Mammary epithelial cell (primary cell): ENCODE measurements at regions not wholly inside any gene's neighbourhood (a gene's known extent, or its start where the extent isn't known, plus 50 kb on each side); places are given as distances from the start of the nearest gene placed in this dataset.

Experiments
- EZH2 ChIP-seq: IDR thresholded peaks from 2 replicates; pipeline ENCODE4 v1.6.1; 2012; ENCODE audit warnings: low read length, inconsistent platforms, borderline replicate concordance
- TF ChIP-seq, protein P1 (sequence below), 2 donors: IDR thresholded peaks in 1 of 2; conservative IDR thresholded peaks in 1 of 2; 2 replicates each; pipeline ENCODE4 v1.5.1; 2011 to 2012; ENCODE audit warnings: inconsistent platforms in 2 of 2, low read length in 2 of 2, mild to moderate bottlenecking in 2 of 2, control low read depth in 1 of 2, low read depth in 1 of 2; ENCODE audit not compliant: insufficient read depth in 1 of 2; ENCODE audit errors: extremely low read depth in 1 of 2

DNA sequence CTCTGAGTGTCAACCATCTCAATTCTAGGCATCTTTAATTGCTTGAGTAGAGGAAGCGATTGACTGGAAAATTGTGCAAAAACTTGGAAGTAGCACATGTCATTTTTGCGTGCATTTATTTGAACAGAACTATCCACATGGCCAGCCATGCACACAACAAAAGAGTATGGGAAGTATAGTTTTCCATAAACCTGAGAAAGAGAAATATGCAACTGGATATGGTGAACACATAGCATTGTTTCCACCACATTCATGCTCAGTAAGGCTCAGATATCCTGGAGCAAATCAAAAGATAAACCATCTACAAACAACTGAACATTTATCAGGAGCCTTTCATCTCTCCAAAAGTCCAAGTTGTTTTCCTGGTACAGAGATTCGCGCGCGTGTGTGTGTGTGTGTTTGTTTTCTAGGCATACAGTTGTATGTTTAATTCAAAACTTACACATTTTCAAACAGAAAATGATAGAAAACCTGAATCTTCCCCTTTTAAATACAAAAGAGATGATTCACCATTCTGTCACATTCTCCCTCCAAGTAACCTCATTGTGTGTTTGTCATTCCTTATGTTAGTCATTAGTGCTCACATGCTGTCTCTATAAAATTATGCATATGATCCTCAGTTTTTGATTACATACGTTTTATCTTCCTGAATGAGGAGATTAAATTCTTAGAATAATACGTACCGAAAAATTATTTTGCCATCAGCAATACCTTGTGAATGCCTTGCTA, 780.4 kb upstream of the NRXN1 start:
- TF ChIP-seq, protein P1, sequence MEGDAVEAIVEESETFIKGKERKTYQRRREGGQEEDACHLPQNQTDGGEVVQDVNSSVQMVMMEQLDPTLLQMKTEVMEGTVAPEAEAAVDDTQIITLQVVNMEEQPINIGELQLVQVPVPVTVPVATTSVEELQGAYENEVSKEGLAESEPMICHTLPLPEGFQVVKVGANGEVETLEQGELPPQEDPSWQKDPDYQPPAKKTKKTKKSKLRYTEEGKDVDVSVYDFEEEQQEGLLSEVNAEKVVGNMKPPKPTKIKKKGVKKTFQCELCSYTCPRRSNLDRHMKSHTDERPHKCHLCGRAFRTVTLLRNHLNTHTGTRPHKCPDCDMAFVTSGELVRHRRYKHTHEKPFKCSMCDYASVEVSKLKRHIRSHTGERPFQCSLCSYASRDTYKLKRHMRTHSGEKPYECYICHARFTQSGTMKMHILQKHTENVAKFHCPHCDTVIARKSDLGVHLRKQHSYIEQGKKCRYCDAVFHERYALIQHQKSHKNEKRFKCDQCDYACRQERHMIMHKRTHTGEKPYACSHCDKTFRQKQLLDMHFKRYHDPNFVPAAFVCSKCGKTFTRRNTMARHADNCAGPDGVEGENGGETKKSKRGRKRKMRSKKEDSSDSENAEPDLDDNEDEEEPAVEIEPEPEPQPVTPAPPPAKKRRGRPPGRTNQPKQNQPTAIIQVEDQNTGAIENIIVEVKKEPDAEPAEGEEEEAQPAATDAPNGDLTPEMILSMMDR (conservative IDR thresholded peaks at IDR 0.05 in 1 of 2, IDR thresholded peaks at IDR 0.05 in 1 of 2; ENCODE audit: extremely low read depth in 1 of 2, insufficient read depth in 1 of 2, low read depth in 1 of 2, low read length in 2 of 2) = no peak
- no peak for TF ChIP-seq EZH2
